Breast epithelium (tissue), 4 donors: ENCODE measurements at regions not wholly inside any gene's neighbourhood (a gene's known extent, or its start where the extent isn't known, plus 50 kb on each side); places are given as distances from the start of the nearest gene placed in this dataset.

ENCODE experiments used
- DNase-seq, 2 donors: peaks; one replicate each; pipeline ENCODE4 v3.0.0-alpha.2; 2019; ENCODE audit warnings: low spot score in 2 of 2
- H3K27ac ChIP-seq, 2 donors: fragments of 200-600 bp; sonication (generic) in 1 of 2; one replicate each; pipeline ENCODE4 v1.5.1; 2016 to 2019; ENCODE audit warnings: mild to moderate bottlenecking in 1 of 2
- H3K27me3 ChIP-seq, 2 donors: fragments of 200-600 bp; sonication (generic) in 1 of 2; one replicate each; pipeline versions ENCODE4 v1.5.1 to v1.6.0; 2017 to 2019; ENCODE audit warnings: control low read depth in 1 of 2, mild to moderate bottlenecking in 1 of 2
- H3K36me3 ChIP-seq: fragments of 200-600 bp; one replicate; pipeline ENCODE4 v1.5.1; 2019
- H3K4me1 ChIP-seq, 2 donors: fragments of 200-600 bp; sonication (generic); one replicate each; pipeline ENCODE4 v1.5.1; 2016 to 2019; ENCODE audit warnings: control low read depth in 1 of 2
- H3K4me3 ChIP-seq, 3 donors: fragments of 200-600 bp; sonication (generic); 1 replicate in 2 of 3; 2 replicates in 1 of 3; pipeline ENCODE4 v1.5.1; 2016 to 2019; ENCODE audit warnings: mild to moderate bottlenecking in 3 of 3, moderate library complexity in 2 of 3
- H3K9me3 ChIP-seq, 2 donors: fragments of 200-600 bp; sonication (generic) in 1 of 2; one replicate each; pipeline ENCODE4 v1.5.1; 2016 to 2019; ENCODE audit warnings: control low read depth in 1 of 2
- POLR2A ChIP-seq: fragments of 450-650 bp; IDR thresholded peaks from one replicate; pipeline ENCODE4 v1.6.1; 2016; ENCODE audit warnings: antibody characterized with exemption, mild to moderate bottlenecking, moderate library complexity
- POLR2AphosphoS5 ChIP-seq, 3 donors: sonication (generic); formaldehyde crosslinking; IDR thresholded peaks; one replicate each; pipeline ENCODE4 v1.6.1; 2017; ENCODE audit warnings: antibody characterized with exemption in 3 of 3
- intact Hi-C: fragments of 100-400 bp; cut with DNase I; formaldehyde crosslinking; loops from one replicate; pipeline ENCODE4 v1.15.1; 2023; ENCODE audit warnings: low total_unique reads
- TF ChIP-seq, protein P1 (sequence below), 3 donors: fragments of 450-650 bp; IDR thresholded peaks; one replicate each; pipeline ENCODE4 v1.5.1; 2016 to 2017; ENCODE audit warnings: antibody characterized with exemption in 3 of 3, mild to moderate bottlenecking in 3 of 3, moderate library complexity in 3 of 3

DNA sequence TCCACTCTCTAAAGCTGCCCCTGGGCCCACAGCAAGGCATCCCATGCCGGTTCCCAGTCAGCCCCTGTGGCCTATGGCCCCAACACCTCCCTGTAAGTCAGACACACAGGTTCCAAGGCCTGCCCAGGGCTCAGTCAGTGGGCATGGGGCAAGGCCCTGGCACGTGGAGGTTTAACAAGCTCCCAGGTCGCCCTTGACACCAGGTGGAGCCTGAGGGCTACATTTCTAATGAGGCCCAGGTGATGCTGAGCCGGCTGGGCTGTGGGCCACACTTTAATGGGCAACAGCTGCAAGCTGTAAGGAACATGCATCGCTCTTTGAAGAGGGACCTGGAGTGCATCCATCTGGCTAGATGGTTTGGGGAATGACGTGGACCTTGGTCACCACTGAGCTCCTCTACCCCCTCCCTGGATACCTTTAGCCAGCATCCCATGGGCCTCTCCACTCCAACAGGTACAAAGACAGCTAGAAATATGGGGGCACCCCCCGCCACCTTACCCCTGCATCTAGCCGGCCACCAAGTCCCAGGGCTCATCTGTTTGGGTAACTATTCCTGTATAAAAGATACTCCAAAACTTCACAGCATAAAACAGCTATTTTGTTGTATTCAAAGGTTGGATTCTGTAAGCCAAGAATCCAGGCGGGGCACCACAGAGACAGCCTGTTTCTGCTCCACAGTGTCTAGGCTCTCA is 122.5 kb downstream of the OAT start:
- no peak for DNase-seq

DNA sequence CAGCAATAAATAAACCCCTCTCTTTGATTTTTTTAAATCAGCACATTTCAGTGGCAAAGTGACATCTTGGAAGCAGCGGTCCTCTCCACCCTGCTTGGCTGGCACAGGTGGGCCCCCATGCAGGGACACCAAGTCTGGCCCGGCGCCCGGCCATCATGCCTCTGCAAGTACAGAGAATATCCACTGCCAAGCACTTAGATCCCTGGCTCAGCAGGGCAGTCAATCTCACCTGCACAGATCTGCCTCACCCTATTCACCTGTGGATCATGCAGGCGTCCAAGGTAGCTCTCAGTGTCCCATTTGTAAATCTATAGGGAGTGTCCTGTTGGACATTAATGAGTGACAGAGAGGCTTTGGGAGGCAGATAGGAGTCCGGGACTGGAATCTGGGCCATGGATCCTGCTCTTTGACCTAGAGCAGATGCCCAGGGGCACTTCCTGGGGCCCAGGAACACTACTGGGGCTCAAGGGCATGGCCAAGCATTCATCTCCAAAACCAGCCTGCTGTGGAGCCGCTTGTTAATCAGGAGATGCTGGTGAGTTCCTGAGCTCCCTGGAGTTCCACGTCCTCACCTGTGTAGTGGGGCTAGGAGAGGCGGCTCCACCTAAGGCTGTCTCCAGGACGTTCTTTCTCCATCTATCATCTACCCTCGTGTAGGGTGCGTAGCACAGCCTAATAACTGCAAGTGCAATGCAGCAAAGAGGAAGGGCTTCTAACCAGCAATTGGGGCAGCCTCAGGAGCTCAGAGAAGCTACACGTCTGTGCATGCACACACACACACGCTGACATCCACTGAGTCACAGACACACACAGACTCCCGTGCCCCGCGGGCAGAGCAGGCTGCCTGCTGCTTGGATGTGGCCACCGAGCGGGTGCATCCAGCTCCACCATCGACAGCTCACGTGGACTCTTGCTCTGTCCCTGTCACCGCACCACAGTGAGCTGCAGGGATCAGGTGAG is 123.6 kb downstream of the OAT start:
- no peaks in the 10 kb centered on the region for H3K36me3 ChIP-seq
- no peak overlapping the region for H3K27ac ChIP-seq
- TF ChIP-seq, protein P1, sequence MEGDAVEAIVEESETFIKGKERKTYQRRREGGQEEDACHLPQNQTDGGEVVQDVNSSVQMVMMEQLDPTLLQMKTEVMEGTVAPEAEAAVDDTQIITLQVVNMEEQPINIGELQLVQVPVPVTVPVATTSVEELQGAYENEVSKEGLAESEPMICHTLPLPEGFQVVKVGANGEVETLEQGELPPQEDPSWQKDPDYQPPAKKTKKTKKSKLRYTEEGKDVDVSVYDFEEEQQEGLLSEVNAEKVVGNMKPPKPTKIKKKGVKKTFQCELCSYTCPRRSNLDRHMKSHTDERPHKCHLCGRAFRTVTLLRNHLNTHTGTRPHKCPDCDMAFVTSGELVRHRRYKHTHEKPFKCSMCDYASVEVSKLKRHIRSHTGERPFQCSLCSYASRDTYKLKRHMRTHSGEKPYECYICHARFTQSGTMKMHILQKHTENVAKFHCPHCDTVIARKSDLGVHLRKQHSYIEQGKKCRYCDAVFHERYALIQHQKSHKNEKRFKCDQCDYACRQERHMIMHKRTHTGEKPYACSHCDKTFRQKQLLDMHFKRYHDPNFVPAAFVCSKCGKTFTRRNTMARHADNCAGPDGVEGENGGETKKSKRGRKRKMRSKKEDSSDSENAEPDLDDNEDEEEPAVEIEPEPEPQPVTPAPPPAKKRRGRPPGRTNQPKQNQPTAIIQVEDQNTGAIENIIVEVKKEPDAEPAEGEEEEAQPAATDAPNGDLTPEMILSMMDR (IDR thresholded peaks at IDR 0.05) = no peak
- TF ChIP-seq POLR2A = no peak
- no peak for TF ChIP-seq POLR2AphosphoS5 (IDR thresholded peaks at IDR 0.05)
- no peak overlapping the region for H3K4me3 ChIP-seq
- intact Hi-C loops = no loop called here
- DNase-seq = no peak
- no peaks in the 10 kb centered on the region for H3K9me3 ChIP-seq
- no peaks in the 10 kb centered on the region for H3K27me3 ChIP-seq
- no peaks in the 10 kb centered on the region for H3K4me1 ChIP-seq

More for the DNA sequence above, 122.5 kb downstream of the OAT start:
- Histone ChIP-seq H3K27ac (no peak overlapping the region), H3K36me3 (no peaks in the 10 kb centered on the region), H3K9me3 (peaks cover 0 to 2% of the 10 kb centered on the region in 2 donors), H3K4me3 (no peak overlapping the region), H3K27me3 (no peaks in the 10 kb centered on the region), H3K4me1 (no peaks in the 10 kb centered on the region)
- intact Hi-C loops = no loop called here
- TF ChIP-seq POLR2A = no peak
- TF ChIP-seq, protein P1 (IDR thresholded peaks at IDR 0.05) = no peak
- TF ChIP-seq POLR2AphosphoS5 (IDR thresholded peaks at IDR 0.05) = no peak

DNA sequence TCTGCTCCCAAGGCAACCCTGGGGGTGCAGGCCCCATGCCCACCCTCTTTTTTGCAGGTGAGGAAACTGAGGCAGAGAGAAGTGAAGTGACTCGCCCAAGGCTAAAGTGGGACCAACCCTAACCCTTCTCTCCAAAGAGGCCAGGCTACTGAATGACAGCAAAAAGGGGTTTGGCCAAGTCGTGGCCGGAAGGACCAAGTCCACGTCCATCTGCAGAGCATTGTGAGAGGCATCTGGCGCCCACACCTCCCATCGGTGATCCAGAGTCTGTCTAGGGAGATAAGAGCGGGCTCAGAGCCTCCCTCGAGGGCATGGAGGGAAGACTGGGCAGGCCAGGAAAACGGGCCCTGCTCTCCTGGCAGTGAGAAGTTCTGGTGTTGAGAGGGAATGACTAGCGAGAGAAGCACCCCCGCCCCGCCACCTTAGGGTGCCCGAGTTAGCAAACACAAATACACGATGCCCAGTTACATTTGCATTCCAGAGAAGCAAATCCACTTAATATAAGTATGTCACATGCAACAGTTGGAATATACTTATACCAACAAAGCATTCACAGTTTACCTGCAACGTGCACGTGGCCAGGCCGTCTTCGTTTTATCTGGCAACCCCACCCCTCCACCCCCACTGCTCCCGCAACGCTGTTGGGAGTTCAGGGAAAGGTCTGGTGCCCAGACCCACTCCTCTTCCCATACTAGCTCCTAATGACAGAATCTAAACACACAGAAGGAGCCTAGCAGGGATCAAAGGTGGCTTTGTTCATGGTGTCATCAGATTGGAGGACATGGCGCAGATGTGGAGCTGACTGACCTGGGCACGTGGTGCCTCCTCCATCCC is 124.9 kb downstream of the OAT start:
- intact Hi-C loops = no loop called here
- TF ChIP-seq, protein P1 (IDR thresholded peaks at IDR 0.05) = no peak
- TF ChIP-seq POLR2AphosphoS5 (IDR thresholded peaks at IDR 0.05) (no peak), POLR2A (no peak)
- no peaks in the 10 kb centered on the region for H3K36me3 ChIP-seq
- H3K4me3 ChIP-seq = no peak overlapping the region
- H3K4me1 ChIP-seq = no peaks in the 10 kb centered on the region
- no peaks in the 10 kb centered on the region for H3K9me3 ChIP-seq
- H3K27me3 ChIP-seq = no peaks in the 10 kb centered on the region
- H3K27ac ChIP-seq = no peak overlapping the region
- DNase-seq = no peak

DNA sequence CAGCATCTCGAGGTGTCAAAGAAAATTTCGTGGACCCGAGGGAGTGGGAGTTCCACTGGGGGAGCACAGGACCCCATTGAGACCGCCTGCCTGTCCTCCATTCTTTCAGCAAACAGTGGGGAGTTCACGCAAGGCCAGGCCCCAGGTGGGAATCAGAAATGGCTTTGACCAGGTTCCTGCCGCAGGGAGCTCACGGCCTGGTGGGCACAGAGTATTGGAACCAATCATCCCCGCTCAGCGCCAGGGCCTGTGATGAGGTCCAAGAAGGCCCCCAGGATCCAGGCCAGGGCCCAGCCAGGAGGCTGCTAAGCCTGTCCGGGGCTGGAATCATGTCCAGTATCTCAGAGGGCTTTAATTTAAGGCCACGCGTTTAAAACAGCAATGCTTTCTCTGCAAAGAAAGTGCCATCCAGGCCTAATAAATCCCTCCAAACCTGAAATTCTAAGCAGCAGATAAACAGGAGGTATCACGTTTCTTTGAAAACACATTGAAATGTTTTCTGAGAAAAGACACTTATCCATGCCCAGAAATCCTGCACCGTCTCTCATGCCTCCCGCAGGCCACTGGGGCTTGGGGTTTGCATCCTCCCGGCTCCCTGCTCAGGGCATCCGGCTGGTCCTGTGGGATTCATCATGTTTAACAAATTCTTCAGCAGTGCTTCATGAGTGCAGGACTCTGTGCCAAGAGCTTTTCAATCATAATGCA is 125.7 kb downstream of the OAT start:
- DNase-seq = no peak

More for the DNA sequence above, 125.7 kb downstream of the OAT start:
- no peak for TF ChIP-seq POLR2AphosphoS5 (IDR thresholded peaks at IDR 0.05)
- TF ChIP-seq, protein P1 (IDR thresholded peaks at IDR 0.05) = no peak
- TF ChIP-seq POLR2A = no peak
- Histone ChIP-seq H3K9me3 (no peaks in the 10 kb centered on the region), H3K4me1 (no peaks in the 10 kb centered on the region), H3K27me3 (no peaks in the 10 kb centered on the region), H3K36me3 (no peaks in the 10 kb centered on the region), H3K27ac (no peak overlapping the region), H3K4me3 (no peak overlapping the region)
- intact Hi-C loops = no loop called here
